GM18907 (cell line): ENCODE measurements at regions not wholly inside any gene's neighbourhood (a gene's known extent, or its start where the extent isn't known, plus 50 kb on each side); places are given as distances from the start of the nearest gene placed in this dataset.

Experiments used
- ATAC-seq: cut with Tn5 transposase; IDR thresholded peaks from one replicate; pipeline ENCODE4 v1.9.1; 2021; ENCODE audit warnings: mild to moderate bottlenecking, moderate library complexity; ENCODE audit not compliant: unreplicated experiment

GRCh38 chr2:204353823-204354222, 191.5 kb upstream of the PARD3B start:
- ATAC-seq, result no peak

- ATAC-seq, result no peak
These were observed 190.8 kb upstream of the PARD3B start for GRCh38 chr2:204354442-204354856.

- no peak for ATAC-seq
These were observed 189.6 kb upstream of the PARD3B start for GRCh38 chr2:204355688-204356087.

GRCh38 chr2:204356151-204356641, 189.1 kb upstream of the PARD3B start:
- no peak for ATAC-seq

GRCh38 chr2:204357286-204357685, 188.0 kb upstream of the PARD3B start:
- no peak for ATAC-seq

GRCh38 chr2:204359076-204359475, 186.2 kb upstream of the PARD3B start:
- ATAC-seq, result no peak

- no peak for ATAC-seq
These were observed 184.9 kb upstream of the PARD3B start for GRCh38 chr2:204360218-204361007.

GRCh38 chr2:204361738-204362137, 183.5 kb upstream of the PARD3B start:
- ATAC-seq, result no peak

- ATAC-seq, result no peak
These were observed 182.7 kb upstream of the PARD3B start for GRCh38 chr2:204362581-204362980.

- ATAC-seq, result no peak
These were observed 181.8 kb upstream of the PARD3B start for GRCh38 chr2:204363513-204363912.

GRCh38 chr2:204364860-204365535, 180.3 kb upstream of the PARD3B start:
- ATAC-seq, result no peak

- ATAC-seq, result no peak
These were observed 179.5 kb upstream of the PARD3B start for GRCh38 chr2:204365811-204366210.

- ATAC-seq, result no peak
These were observed 177.8 kb upstream of the PARD3B start for GRCh38 chr2:204367466-204367865.

- no peak for ATAC-seq
These were observed 175.0 kb upstream of the PARD3B start for GRCh38 chr2:204370172-204370718.

GRCh38 chr2:204373942-204374341, 171.3 kb upstream of the PARD3B start:
- no peak for ATAC-seq

GRCh38 chr2:204380141-204380881, 165.0 kb upstream of the PARD3B start:
- ATAC-seq, result no peak

- ATAC-seq, result no peak
These were observed 158.6 kb upstream of the PARD3B start for GRCh38 chr2:204386668-204387067.

GRCh38 chr2:204389120-204389519, 156.2 kb upstream of the PARD3B start:
- ATAC-seq, result no peak

- ATAC-seq, result no peak
These were observed 155.4 kb upstream of the PARD3B start for GRCh38 chr2:204389856-204390255.

GRCh38 chr2:204395539-204395938, 149.7 kb upstream of the PARD3B start:
- ATAC-seq, result no peak

- ATAC-seq, result no peak
These were observed 144.2 kb upstream of the PARD3B start for GRCh38 chr2:204401114-204401513.
